ENCODE measurements at regions not wholly inside any gene's neighbourhood (a gene's known extent, or its start where the extent isn't known, plus 50 kb on each side); places are given as distances from the start of the nearest gene placed in this dataset.

DNA sequence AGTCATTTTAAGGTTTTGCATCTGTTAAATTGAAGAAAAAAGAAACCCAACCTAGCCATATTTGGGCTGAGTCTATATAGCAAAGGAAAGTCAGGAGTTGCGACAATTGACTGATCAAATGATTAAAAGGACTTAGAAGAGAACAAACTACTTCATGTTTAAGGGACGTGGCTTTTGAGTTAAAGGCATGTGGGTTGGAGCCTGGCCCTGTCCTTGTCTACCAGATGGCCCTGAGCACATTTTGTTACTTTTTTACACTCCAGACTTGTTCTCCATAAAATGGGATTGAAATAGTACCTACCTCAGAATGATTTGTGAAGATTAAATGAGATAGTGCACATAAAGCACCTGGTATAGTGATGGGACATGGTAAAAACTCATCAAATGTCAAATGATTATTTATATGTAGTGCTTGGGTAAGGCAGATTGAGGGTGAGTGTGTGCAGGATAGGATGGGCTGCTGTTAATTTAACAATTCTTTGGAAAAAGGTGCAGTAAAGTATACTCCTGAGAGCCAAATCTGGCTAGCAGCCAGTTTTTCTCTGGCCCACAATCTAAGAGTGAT lies 168.3 kb downstream of the KIF20B start:
- intact Hi-C loops (cut with DNase I), result no loop called here
- DNase-seq (no peak), ATAC-seq (no peak)
- H3K9me3 ChIP-seq, result no peaks in the 10 kb centered on the region
- no peak overlapping the region for H3K4me3 ChIP-seq
- H3K4me1 ChIP-seq, result peaks cover 0 to 10% (median 0%) of the 10 kb centered on the region in 12 donors
- no peak for TF ChIP-seq POLR2A (IDR thresholded peaks at IDR 0.05)
- TF ChIP-seq, protein P1, sequence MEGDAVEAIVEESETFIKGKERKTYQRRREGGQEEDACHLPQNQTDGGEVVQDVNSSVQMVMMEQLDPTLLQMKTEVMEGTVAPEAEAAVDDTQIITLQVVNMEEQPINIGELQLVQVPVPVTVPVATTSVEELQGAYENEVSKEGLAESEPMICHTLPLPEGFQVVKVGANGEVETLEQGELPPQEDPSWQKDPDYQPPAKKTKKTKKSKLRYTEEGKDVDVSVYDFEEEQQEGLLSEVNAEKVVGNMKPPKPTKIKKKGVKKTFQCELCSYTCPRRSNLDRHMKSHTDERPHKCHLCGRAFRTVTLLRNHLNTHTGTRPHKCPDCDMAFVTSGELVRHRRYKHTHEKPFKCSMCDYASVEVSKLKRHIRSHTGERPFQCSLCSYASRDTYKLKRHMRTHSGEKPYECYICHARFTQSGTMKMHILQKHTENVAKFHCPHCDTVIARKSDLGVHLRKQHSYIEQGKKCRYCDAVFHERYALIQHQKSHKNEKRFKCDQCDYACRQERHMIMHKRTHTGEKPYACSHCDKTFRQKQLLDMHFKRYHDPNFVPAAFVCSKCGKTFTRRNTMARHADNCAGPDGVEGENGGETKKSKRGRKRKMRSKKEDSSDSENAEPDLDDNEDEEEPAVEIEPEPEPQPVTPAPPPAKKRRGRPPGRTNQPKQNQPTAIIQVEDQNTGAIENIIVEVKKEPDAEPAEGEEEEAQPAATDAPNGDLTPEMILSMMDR (IDR thresholded peaks at IDR 0.05), result no peak
- H3K36me3 ChIP-seq, result no peaks in the 10 kb centered on the region
- no peak overlapping the region for H3K27ac ChIP-seq
- no peaks in the 10 kb centered on the region for H3K27me3 ChIP-seq
- 55 to 74% (median 66%) methylated on average over 2 of the region's 2 CpGs for WGBS, 4 donors

DNA sequence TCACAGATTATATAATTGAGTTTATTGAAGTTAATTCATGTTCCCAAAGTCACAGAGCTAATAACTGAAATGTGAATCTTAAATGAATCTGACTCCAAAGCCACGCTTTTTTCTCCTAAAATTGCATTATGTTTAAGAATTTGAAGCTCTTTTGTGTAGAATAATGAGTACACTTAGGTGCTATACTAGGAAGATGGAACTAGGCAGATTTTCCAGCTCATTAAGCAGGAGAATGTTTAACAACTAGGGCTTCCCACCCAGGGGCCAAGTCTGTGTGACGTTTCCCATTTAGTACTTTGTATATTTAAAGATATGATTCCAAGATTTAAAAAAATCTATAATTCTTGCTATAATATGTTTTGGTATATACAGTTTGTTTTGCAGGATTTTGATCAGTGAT lies 169.5 kb downstream of the KIF20B start:
- peaks cover 0 to 10% (median 0%) of the 10 kb centered on the region in 12 donors for H3K4me1 ChIP-seq
- H3K36me3 ChIP-seq, result no peaks in the 10 kb centered on the region
- H3K9me3 ChIP-seq, result peaks cover 0 to 3% (median 0%) of the 10 kb centered on the region in 12 donors
- TF ChIP-seq POLR2A (IDR thresholded peaks at IDR 0.05), result no peak
- TF ChIP-seq, protein P1 (IDR thresholded peaks at IDR 0.05), result no peak
- DNase-seq (no peak), ATAC-seq (no peak)
- no peaks in the 10 kb centered on the region for H3K27me3 ChIP-seq
- intact Hi-C loops (cut with DNase I), result no loop called here
- 75 to 86% (median 83%) methylated on average over 2 of the region's 2 CpGs for WGBS, 4 donors
- no peak overlapping the region for H3K27ac ChIP-seq
- no peak overlapping the region for H3K4me3 ChIP-seq

DNA sequence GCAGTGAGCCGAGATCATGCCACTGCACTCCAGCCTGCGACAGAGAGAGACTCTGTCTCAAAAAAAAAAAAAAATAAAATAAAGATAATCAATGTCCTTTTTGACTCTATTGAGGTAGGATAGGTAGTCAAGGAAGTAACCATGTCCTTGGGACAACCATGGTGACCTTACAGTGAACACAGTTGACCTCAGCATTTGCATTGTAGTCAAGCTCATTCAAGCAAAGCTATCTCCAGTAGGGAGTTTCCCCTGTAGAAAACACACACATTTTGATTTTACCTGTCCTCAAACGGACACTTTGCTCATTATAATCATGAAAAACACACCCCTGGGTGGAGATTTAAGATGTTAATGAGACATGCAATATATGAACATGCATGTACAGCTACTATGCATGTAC lies 171.7 kb downstream of the KIF20B start:
- DNase-seq (no peak), ATAC-seq (no peak)
- no peak overlapping the region for H3K27ac ChIP-seq
- H3K27me3 ChIP-seq, result no peaks in the 10 kb centered on the region
- intact Hi-C loops (cut with DNase I), result no loop called here
- H3K4me3 ChIP-seq, result no peak overlapping the region
- WGBS, 4 donors, result 76 to 82% (median 80%) methylated on average over 3 of the region's 3 CpGs
- H3K9me3 ChIP-seq, result peaks cover 0 to 3% (median 0%) of the 10 kb centered on the region in 12 donors
- H3K36me3 ChIP-seq, result no peaks in the 10 kb centered on the region
- TF ChIP-seq, protein P1 (IDR thresholded peaks at IDR 0.05), result no peak
- TF ChIP-seq POLR2A (IDR thresholded peaks at IDR 0.05), result no peak
- peaks cover 0 to 10% (median 0%) of the 10 kb centered on the region in 12 donors for H3K4me1 ChIP-seq

DNA sequence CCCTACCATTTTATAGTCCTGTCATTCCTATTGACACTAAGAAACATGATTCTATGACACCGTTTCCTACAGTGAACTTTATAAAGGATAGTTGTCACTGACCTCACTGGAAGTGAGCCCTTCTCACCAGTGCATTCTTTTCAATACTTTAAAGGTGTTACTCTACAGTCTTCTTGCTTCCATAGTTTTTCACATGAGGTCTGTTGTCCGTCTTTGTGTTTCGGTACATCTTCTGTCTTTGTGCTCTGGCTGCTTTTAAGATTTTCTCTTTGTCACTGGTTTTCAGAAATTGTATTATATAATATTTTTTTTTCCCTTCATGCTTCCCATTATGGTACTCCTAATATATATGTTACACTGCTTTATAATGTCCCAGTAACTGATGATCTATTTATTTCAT lies 174.2 kb downstream of the KIF20B start:
- no peaks in the 10 kb centered on the region for H3K4me1 ChIP-seq
- H3K27ac ChIP-seq, result no peak overlapping the region
- H3K36me3 ChIP-seq, result no peaks in the 10 kb centered on the region
- no peak for ATAC-seq
- intact Hi-C loops (cut with DNase I), result no loop called here
- peaks cover 0 to 9% (median 0%) of the 10 kb centered on the region in 12 donors for H3K9me3 ChIP-seq
- TF ChIP-seq POLR2A (IDR thresholded peaks at IDR 0.05), result no peak
- TF ChIP-seq, protein P1 (IDR thresholded peaks at IDR 0.05), result no peak
- no peak for DNase-seq
- 83 to 90% (median 86%) methylated on average over 3 of the region's 3 CpGs for WGBS, 4 donors
- no peak overlapping the region for H3K4me3 ChIP-seq
- no peaks in the 10 kb centered on the region for H3K27me3 ChIP-seq

All from heart left ventricle (tissue), 16 donors.